ENCODE measurements at regions not wholly inside any gene's neighbourhood (a gene's known extent, or its start where the extent isn't known, plus 50 kb on each side); places are given as distances from the start of the nearest gene placed in this dataset.
"Not testable (repeated sequence)": the region's sequence is repeated elsewhere in the genome, so short reads cannot be mapped to it uniquely, and the experiment has no call there.

DNA sequence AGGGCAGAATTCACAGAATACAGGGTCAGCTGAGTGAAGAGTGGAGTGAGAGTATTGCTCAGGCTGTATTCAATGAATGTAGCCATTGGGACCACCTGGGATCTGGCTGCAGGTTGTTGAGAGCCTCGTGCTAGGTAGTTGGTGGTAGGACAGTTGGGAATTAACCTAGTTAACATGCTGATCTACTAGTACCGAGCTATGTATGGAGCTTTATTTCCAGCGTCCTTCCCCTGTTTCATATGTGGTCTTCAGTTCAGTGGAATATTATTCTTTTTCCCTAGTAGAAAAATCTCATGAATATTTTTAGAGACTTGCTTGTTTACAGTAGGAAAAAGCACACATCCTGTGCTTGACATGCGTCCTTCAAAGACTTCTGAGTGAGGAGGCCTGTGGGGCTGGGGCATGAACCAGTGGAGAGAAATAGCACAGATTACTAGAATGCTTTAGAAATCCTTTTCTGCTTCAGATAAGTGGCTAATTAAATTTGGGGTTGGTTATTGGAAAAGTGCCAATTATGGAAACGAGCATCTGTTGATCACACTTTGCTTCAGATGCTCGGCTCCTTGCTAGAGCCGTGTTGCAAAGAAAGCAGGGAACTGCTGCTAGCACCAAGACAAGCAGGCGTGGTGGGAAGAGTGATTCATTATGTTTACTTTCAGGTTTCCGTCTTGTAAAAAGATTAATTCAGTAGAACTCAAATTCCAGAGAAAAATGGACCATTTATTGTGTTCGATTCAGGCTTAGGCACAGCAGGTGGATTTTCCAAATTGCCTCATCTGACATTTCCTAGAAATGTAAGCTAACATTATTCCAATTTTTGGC lies 53.6 kb downstream of the ARF6 start:
- peak; percentile 57 for DNase-seq

GRCh38 chr14:49947506-49947905 lies 54.6 kb downstream of the ARF6 start:
- peak; percentile 37 for DNase-seq

DNA sequence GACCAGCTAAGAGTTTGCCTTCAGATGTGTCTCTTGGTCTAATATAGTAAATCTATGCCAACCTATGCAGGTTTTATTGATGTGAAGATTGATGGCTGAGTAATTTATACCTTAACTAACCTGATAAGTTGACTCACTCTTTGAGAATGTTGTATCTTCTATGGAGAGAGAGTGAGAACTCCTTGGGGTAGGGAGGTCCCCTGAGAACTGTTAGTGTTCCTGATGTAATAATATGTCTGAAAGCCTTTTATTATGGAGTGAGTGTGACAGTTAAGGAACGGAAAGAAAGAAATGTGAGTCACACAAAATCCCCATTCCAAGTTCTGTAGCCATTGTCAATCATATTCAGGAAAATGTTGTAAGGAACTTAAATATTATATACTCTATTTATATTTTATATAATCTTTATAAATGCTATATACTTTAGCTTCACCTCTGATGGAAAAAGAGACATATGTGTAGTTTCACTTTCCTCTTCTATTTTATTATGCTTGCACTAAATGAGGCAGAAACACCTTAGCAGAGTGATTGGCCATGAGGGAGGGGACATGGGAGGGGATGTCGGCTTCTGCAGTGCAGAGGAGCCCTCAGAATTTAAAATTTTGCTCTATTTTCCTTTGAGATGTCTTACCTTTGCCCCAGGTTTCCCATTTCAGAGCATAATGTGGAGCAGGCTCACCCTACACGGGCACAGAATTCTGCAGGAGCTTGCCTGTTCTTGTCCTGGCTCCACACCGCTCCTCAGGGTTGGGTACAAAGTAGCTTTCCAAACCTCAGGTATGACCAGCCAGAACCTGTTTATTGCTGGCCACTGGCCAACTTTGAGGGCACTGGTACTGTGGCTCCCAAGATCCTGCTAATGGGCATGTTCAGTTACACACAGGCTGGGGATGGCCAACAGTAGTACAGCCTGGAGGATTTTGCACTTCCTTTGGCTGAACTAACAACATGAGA lies 57.7 kb downstream of the ARF6 start:
- peak; percentile 58 for DNase-seq

DNA sequence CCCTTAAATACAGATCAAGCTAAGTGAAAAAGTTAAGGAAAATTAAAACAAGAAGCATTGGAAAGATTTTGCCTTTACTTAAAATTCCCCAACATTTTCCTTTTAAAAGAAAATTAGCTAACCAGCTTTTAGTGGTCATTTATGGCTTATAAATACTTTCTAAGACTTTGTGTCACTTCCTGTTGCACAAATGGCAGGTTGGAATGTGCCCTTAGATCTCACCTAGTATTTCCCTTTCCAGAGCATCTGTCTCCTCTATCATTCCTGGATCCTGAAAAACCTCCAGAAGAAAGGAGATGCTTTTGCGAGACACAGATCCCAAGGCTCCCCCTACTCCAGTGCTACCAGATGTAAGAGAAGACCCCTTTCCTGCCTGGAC lies 58.3 kb downstream of the ARF6 start:
- DNase-seq, result no peak

GRCh38 chr14:49951691-49952345 lies 58.9 kb downstream of the ARF6 start:
- DNase-seq, result no peak

DNA sequence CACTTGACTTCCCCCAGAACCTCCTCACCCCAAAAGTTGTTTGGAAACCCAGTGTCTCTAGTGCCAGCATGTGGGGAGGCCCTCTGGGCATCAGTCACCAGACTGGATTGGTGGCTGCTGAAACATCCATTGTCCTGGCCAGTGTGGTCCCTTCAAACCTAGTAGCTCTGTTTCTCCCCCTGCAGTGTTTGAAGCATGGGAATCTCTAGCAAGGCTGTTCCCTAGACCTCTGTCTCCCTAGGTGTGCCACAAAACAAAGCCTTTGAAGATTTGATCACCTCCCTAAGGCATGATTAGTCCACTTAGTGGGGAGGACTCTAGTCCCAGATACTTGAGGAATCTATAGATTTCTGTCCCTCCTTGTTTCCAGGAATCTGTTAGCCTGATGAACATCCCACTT lies 60.3 kb downstream of the ARF6 start:
- DNase-seq, result no peak

- DNase-seq, result no peak
These were observed 61.3 kb downstream of the ARF6 start for GRCh38 chr14:49954171-49954631.

DNA sequence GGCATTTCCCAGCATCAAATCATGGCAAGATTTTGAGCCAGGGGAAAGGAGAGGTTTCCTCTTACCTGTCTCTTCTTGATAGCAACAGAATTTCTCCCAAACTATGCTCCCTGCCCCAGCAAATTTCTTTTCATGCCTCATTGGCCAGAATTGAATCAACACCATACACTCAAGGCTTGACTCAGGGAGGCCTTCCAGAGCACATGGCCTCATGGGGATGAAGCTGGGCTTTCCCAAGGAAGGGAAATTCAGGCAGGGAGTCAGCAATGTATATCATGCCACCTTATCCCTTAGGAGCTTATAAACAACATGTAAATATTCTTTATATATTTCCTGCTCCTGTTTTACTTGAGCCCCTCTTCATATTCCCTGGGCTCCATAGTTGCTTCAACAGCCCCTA lies 62.1 kb downstream of the ARF6 start:
- DNase-seq, result no peak

- DNase-seq, result no peak
These were observed 64.4 kb downstream of the ARF6 start for GRCh38 chr14:49957089-49957852.

GRCh38 chr14:49959822-49960408 lies 67.0 kb downstream of the ARF6 start:
- no peak for DNase-seq

- no peak for DNase-seq
These were observed 67.6 kb downstream of the ARF6 start for GRCh38 chr14:49960453-49960852.

- no peak for DNase-seq
These were observed 68.7 kb downstream of the ARF6 start for GRCh38 chr14:49961270-49962222.

GRCh38 chr14:49962621-49963020 lies 69.7 kb downstream of the ARF6 start:
- DNase-seq, result no peak

GRCh38 chr14:49965068-49965651 lies 72.3 kb downstream of the ARF6 start:
- not testable (repeated sequence) for DNase-seq

GRCh38 chr14:49966304-49966809 lies 73.5 kb downstream of the ARF6 start:
- DNase-seq, result no peak

GRCh38 chr14:49966971-49967630 lies 74.2 kb downstream of the ARF6 start:
- DNase-seq, result no peak

- DNase-seq, result no peak
These were observed 77.1 kb downstream of the ARF6 start for GRCh38 chr14:49969961-49970360.

DNA sequence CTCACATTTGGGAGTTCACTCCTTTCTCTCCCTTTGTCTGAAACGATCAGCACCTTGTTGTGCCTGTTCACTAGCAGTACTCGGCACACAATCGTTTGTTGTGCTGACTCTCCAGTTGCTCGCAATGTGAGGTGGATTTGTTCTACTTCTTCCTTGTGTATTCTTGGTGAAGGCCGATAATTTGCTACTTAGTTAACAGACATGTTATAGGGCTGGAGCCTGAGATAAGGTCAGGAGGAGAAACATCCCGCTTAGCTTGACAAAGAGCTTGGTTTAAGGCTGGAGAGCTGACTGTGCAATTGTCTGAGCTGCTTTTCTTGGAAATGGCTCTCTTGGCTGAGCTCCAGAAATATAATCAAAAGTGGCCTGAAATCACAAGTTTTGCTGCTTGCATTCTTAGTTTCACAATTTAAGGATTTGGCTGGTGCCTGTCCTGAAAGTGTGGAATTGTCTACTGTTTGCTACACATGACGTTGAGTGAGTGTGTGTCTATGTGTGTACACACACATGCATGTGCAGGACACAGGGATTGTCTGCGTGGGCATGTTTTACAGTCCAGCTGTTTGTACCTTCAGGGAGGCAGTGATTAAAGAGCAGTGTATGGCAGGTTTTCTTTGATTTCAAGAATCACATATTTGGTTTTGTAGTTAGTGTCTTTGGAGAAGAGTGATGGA lies 77.7 kb downstream of the ARF6 start:
- no peak for DNase-seq
